ENCODE measurements at regions not wholly inside any gene's neighbourhood (a gene's known extent, or its start where the extent isn't known, plus 50 kb on each side); places are given as distances from the start of the nearest gene placed in this dataset.
"Not testable (repeated sequence)": the region's sequence is repeated elsewhere in the genome, so short reads cannot be mapped to it uniquely, and the experiment has no call there.

GRCh38 chr9:129435988-129436717 is 184.7 kb downstream of the C9orf50 start:
- no peak for DNase-seq (ENCODE audit: low read depth, low spot score)

- no peak for DNase-seq (ENCODE audit: low read depth, low spot score)
These were observed 185.6 kb downstream of the C9orf50 start for GRCh38 chr9:129435291-129435690.

GRCh38 chr9:129434187-129434586 is 186.7 kb downstream of the C9orf50 start:
- no peak for DNase-seq (ENCODE audit: low read depth, low spot score)

- no peak for DNase-seq (ENCODE audit: low read depth, low spot score)
These were observed 188.4 kb downstream of the C9orf50 start for GRCh38 chr9:129432297-129433154.

- DNase-seq (ENCODE audit: low read depth, low spot score) = no peak
These were observed 189.8 kb downstream of the C9orf50 start for GRCh38 chr9:129430940-129431643.

- no peak for DNase-seq (ENCODE audit: low read depth, low spot score)
These were observed 191.9 kb downstream of the C9orf50 start for GRCh38 chr9:129428864-129429577.

- DNase-seq (ENCODE audit: low read depth, low spot score) = no peak
These were observed 193.8 kb downstream of the C9orf50 start for GRCh38 chr9:129427149-129427548.

- DNase-seq (ENCODE audit: low read depth, low spot score) = not testable (repeated sequence)
These were observed 197.1 kb downstream of the C9orf50 start for GRCh38 chr9:129423755-129424154.

GRCh38 chr9:129423216-129423615 is 197.7 kb downstream of the C9orf50 start:
- DNase-seq (ENCODE audit: low read depth, low spot score) = no peak

GRCh38 chr9:129422843-129423192 is 198.1 kb downstream of the C9orf50 start:
- no peak for DNase-seq (ENCODE audit: low read depth, low spot score)

GRCh38 chr9:129422032-129422842 is 198.7 kb downstream of the C9orf50 start:
- no peak for DNase-seq (ENCODE audit: low read depth, low spot score)

GRCh38 chr9:129421371-129421770 is 199.5 kb downstream of the C9orf50 start:
- DNase-seq (ENCODE audit: low read depth, low spot score) = no peak

GRCh38 chr9:129420721-129421120 is 200.2 kb downstream of the C9orf50 start:
- DNase-seq (ENCODE audit: low read depth, low spot score) = no peak

- DNase-seq (ENCODE audit: low read depth, low spot score) = no peak
These were observed 201.5 kb downstream of the C9orf50 start for GRCh38 chr9:129419382-129419899.

GRCh38 chr9:129418451-129418850 is 202.4 kb downstream of the C9orf50 start:
- no peak for DNase-seq (ENCODE audit: low read depth, low spot score)

GRCh38 chr9:129416821-129417539 is 203.9 kb downstream of the C9orf50 start:
- DNase-seq (ENCODE audit: low read depth, low spot score) = no peak

- no peak for DNase-seq (ENCODE audit: low read depth, low spot score)
These were observed 204.8 kb downstream of the C9orf50 start for GRCh38 chr9:129415942-129416651.

GRCh38 chr9:129414993-129415941 is 205.6 kb downstream of the C9orf50 start:
- no peak for DNase-seq (ENCODE audit: low read depth, low spot score)
